ENCODE measurements at regions not wholly inside any gene's neighbourhood (a gene's known extent, or its start where the extent isn't known, plus 50 kb on each side); places are given as distances from the start of the nearest gene placed in this dataset.

DNA sequence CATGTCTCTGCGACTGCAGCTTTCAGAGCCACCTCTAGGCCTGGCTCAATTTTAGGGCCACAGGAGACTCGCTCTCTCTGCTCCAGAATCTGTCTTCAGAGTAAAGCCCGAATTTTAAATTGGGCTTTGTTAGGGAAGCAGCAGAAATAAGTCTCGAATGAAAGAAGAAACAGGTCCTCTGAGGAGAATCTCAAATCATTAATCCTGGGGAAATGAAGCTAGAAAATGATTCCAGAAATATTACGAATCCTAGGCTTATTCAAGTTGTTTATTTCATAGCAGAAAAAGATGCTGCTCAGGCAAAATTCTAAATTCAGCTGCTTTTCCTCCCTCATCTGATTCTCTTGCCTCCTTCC, 114.2 kb upstream of the THBS1 start:
- TF ChIP-seq, protein P1, sequence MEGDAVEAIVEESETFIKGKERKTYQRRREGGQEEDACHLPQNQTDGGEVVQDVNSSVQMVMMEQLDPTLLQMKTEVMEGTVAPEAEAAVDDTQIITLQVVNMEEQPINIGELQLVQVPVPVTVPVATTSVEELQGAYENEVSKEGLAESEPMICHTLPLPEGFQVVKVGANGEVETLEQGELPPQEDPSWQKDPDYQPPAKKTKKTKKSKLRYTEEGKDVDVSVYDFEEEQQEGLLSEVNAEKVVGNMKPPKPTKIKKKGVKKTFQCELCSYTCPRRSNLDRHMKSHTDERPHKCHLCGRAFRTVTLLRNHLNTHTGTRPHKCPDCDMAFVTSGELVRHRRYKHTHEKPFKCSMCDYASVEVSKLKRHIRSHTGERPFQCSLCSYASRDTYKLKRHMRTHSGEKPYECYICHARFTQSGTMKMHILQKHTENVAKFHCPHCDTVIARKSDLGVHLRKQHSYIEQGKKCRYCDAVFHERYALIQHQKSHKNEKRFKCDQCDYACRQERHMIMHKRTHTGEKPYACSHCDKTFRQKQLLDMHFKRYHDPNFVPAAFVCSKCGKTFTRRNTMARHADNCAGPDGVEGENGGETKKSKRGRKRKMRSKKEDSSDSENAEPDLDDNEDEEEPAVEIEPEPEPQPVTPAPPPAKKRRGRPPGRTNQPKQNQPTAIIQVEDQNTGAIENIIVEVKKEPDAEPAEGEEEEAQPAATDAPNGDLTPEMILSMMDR (IDR thresholded peaks at IDR 0.05; ENCODE audit: low read depth, low read length): no peak
- no peak for TF ChIP-seq EZH2phosphoT487 (IDR thresholded peaks at IDR 0.05; ENCODE audit: low read depth)

All from OCI-LY3 (cell line).